ENCODE measurements at regions not wholly inside any gene's neighbourhood (a gene's known extent, or its start where the extent isn't known, plus 50 kb on each side); places are given as distances from the start of the nearest gene placed in this dataset.

DNA sequence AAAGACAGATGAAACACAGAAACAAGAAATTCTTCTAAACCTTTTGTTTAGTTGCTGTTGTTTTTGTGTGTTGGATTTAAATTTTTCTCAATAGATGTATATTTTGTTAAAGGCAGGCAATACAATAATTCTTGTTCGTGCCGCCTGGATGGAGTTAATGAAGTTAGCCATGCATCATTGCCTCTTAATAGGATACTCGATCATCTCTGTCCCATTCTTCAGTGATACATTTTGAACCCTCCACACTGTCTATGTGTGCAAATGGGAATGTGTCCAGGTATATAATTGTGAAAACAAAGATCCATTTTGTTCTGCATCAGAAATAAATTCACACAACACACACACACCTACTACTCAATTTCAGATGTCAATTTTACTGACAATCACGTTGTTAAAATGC is 186.6 kb upstream of the ADAMTS16 start:
- Histone ChIP-seq H3K4me2 (no peak overlapping the region), H3K4me3 (no peak overlapping the region), H3K9me3 (no peaks in the 10 kb centered on the region), H3K27ac (no peak overlapping the region), H3K4me1 (no peaks in the 10 kb centered on the region)
- 5% methylated on average over 4 of the region's 4 CpGs for WGBS (ENCODE audit: missing lambda C conversion rate)
- ChIA-PET CTCF (interaction anchor here (2.1 kb wide), 1 partner anchor 13 kb away, joined by 4 read pairs; no protein-coding TSS in a partner anchor), POLR2A (no interaction called here)
- FAIRE-seq (no peak), ATAC-seq (no peak), DNase-seq (ENCODE audit: low read depth in 1 of 2, low spot score in 1 of 2) (no peak)
- TF ChIP-seq SREBF2 (IDR thresholded peaks at IDR 0.05) = no peak
- no peak for TF ChIP-seq ZNF302 (CRISPR knock-in tag; IDR thresholded peaks at IDR 0.05)

DNA sequence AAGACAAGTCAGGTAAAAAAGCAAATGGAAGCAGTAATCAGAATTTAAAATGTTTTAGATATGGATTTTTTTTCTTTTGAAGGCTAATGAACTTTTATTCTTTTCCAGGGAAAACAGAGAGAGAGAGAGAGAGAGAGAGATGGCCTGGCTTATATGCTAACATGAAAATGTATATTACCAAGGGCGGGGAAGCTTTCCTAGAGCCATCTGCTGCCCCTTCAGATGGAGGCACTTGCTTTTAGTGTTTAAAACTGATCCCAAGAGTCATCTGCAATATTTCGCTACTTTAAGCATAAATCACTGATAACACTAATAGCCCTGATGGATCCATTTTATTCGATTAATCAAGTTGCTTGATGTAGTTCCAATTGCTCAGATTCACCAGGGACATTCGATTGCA is 186.1 kb upstream of the ADAMTS16 start:
- ChIA-PET POLR2A (no interaction called here), CTCF (interaction anchor here (0.5 to 2.1 kb wide), 2 partner anchors 13 to 100 kb away, joined by 4 read pairs; no protein-coding TSS in a partner anchor)
- no peak for FAIRE-seq
- Histone ChIP-seq H3K9me3 (no peaks in the 10 kb centered on the region), H3K27ac (no peak overlapping the region), H3K4me3 (no peak overlapping the region), H3K4me2 (no peak overlapping the region), H3K4me1 (no peaks in the 10 kb centered on the region)
- TF ChIP-seq HOXA7 (CRISPR knock-in tag; IDR thresholded peaks at IDR 0.05) (no peak), MYC (IDR thresholded peaks at IDR 0.05; ENCODE audit: borderline replicate concordance, low read length) (no peak), ZSCAN20 (CRISPR knock-in tag; IDR thresholded peaks at IDR 0.05) (no peak), EP300 (IDR thresholded peaks at IDR 0.05) (no peak), PHF8 (IDR thresholded peaks at IDR 0.05; ENCODE audit: borderline replicate concordance, low read depth) (no peak), FOXS1 (CRISPR knock-in tag; IDR thresholded peaks at IDR 0.05) (no peak), FOSL2 (IDR thresholded peaks at IDR 0.05) (no peak), FOSL2 (CRISPR knock-in tag; IDR thresholded peaks at IDR 0.05) (no peak), CHD4 (IDR thresholded peaks at IDR 0.05; ENCODE audit: borderline replicate concordance) (no peak), JUN (IDR thresholded peaks at IDR 0.05) (no peak), RAD21 (conservative IDR thresholded peaks at IDR 0.05 in 1 of 2, IDR thresholded peaks at IDR 0.05 in 1 of 2) (no peak), CHD2 (IDR thresholded peaks at IDR 0.05; ENCODE audit: low read length, partially characterized antibody) (no peak), EHF (CRISPR knock-in tag; IDR thresholded peaks at IDR 0.05) (no peak), CEBPB (IDR thresholded peaks at IDR 0.05) (no peak), MAFK (IDR thresholded peaks at IDR 0.05; ENCODE audit: partially characterized antibody) (no peak), NPAS2 (CRISPR knock-in tag; IDR thresholded peaks at IDR 0.05; ENCODE audit: borderline replicate concordance) (no peak)
- TF ChIP-seq, protein P1, sequence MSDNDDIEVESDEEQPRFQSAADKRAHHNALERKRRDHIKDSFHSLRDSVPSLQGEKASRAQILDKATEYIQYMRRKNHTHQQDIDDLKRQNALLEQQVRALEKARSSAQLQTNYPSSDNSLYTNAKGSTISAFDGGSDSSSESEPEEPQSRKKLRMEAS (IDR thresholded peaks at IDR 0.05) = no peak
- TF ChIP-seq, protein P2, sequence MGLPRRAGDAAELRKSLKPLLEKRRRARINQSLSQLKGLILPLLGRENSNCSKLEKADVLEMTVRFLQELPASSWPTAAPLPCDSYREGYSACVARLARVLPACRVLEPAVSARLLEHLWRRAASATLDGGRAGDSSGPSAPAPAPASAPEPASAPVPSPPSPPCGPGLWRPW (IDR thresholded peaks at IDR 0.05) = no peak
- TF ChIP-seq, protein P3, sequence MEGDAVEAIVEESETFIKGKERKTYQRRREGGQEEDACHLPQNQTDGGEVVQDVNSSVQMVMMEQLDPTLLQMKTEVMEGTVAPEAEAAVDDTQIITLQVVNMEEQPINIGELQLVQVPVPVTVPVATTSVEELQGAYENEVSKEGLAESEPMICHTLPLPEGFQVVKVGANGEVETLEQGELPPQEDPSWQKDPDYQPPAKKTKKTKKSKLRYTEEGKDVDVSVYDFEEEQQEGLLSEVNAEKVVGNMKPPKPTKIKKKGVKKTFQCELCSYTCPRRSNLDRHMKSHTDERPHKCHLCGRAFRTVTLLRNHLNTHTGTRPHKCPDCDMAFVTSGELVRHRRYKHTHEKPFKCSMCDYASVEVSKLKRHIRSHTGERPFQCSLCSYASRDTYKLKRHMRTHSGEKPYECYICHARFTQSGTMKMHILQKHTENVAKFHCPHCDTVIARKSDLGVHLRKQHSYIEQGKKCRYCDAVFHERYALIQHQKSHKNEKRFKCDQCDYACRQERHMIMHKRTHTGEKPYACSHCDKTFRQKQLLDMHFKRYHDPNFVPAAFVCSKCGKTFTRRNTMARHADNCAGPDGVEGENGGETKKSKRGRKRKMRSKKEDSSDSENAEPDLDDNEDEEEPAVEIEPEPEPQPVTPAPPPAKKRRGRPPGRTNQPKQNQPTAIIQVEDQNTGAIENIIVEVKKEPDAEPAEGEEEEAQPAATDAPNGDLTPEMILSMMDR (IDR thresholded peaks at IDR 0.05) = no peak
- TF ChIP-seq, protein P4, sequence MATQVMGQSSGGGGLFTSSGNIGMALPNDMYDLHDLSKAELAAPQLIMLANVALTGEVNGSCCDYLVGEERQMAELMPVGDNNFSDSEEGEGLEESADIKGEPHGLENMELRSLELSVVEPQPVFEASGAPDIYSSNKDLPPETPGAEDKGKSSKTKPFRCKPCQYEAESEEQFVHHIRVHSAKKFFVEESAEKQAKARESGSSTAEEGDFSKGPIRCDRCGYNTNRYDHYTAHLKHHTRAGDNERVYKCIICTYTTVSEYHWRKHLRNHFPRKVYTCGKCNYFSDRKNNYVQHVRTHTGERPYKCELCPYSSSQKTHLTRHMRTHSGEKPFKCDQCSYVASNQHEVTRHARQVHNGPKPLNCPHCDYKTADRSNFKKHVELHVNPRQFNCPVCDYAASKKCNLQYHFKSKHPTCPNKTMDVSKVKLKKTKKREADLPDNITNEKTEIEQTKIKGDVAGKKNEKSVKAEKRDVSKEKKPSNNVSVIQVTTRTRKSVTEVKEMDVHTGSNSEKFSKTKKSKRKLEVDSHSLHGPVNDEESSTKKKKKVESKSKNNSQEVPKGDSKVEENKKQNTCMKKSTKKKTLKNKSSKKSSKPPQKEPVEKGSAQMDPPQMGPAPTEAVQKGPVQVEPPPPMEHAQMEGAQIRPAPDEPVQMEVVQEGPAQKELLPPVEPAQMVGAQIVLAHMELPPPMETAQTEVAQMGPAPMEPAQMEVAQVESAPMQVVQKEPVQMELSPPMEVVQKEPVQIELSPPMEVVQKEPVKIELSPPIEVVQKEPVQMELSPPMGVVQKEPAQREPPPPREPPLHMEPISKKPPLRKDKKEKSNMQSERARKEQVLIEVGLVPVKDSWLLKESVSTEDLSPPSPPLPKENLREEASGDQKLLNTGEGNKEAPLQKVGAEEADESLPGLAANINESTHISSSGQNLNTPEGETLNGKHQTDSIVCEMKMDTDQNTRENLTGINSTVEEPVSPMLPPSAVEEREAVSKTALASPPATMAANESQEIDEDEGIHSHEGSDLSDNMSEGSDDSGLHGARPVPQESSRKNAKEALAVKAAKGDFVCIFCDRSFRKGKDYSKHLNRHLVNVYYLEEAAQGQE (IDR thresholded peaks at IDR 0.05) = no peak
- 3% methylated on average over 4 of the region's 4 CpGs for WGBS (ENCODE audit: missing lambda C conversion rate)
- no peak for ATAC-seq
- DNase-seq (ENCODE audit: low read depth in 1 of 2, low spot score in 1 of 2) = no peak
